Caco-2 (cell line): ENCODE measurements at regions not wholly inside any gene's neighbourhood (a gene's known extent, or its start where the extent isn't known, plus 50 kb on each side); places are given as distances from the start of the nearest gene placed in this dataset.

Experiments used
- BruUV-seq: library from RNA; stranded (reverse); fragments of 400-500 nt; replicated peaks from 2 replicates; lab custom pipeline; 2021; lab: Mats Ljungman, UMichigan
- CTCF ChIA-PET: fragments of 300-600 bp; sonication (Branson Sonifier 250); formaldehyde crosslinking; loops from one replicate; lab custom pipeline; 2022; ENCODE audit warnings: antibody characterized with exemption; lab: Charles Lee
- POLR2A ChIA-PET: fragments of 300-600 bp; sonication (Branson Sonifier 250); formaldehyde crosslinking; loops from one replicate; lab custom pipeline; 2022; ENCODE audit warnings: antibody characterized with exemption; lab: Charles Lee
- DNase-seq, 2 experiments: peaks; one replicate each; pipeline versions ENCODE4 v3.0.0 to v3.0.0-alpha.2; 2020 to 2022
- H3K27me3 ChIP-seq: replicated peaks from 2 replicates; pipeline ENCODE4 v1.6.0; 2011; ENCODE audit warnings: low read length; ENCODE audit not compliant: control insufficient read depth, insufficient read depth
- H3K36me3 ChIP-seq: 2 replicates; pipeline ENCODE4 v1.5.1; 2011; ENCODE audit warnings: low read length; ENCODE audit not compliant: control insufficient read depth, insufficient read depth
- H3K4me1 ChIP-seq: fragments of 250-450 bp; sonication (Bioruptor Pico); 2 replicates; pipeline ENCODE4 v1.5.1; 2020; ENCODE audit warnings: mild to moderate bottlenecking
- H3K4me3 ChIP-seq: 2 replicates; pipeline ENCODE4 v1.5.1; 2011; ENCODE audit warnings: low read depth, mild to moderate bottlenecking, control low read depth, low read length
- H3K9me3 ChIP-seq: fragments of 250-450 bp; sonication (Bioruptor Pico); 2 replicates; pipeline ENCODE4 v1.5.1; 2020; ENCODE audit warnings: mild to moderate bottlenecking, moderate library complexity
- H3K27ac Mint-ChIP-seq: one replicate; pipeline ENCODE4 v1.8.0; 2022; ENCODE audit warnings: mixed read lengths; ENCODE audit not compliant: unreplicated experiment
- H3K27me3 Mint-ChIP-seq: one replicate; pipeline ENCODE4 v1.8.0; 2022; ENCODE audit warnings: mixed read lengths; ENCODE audit not compliant: insufficient read depth, unreplicated experiment
- H3K36me3 Mint-ChIP-seq: one replicate; pipeline ENCODE4 v1.8.0; 2022; ENCODE audit warnings: mild to moderate bottlenecking, mixed read lengths; ENCODE audit not compliant: insufficient read depth, unreplicated experiment
- H3K4me1 Mint-ChIP-seq: one replicate; pipeline ENCODE4 v1.8.0; 2022; ENCODE audit warnings: low read depth, mixed read lengths; ENCODE audit not compliant: unreplicated experiment
- H3K4me3 Mint-ChIP-seq: one replicate; pipeline ENCODE4 v1.8.0; 2022; ENCODE audit warnings: mild to moderate bottlenecking, moderate library complexity, mixed read lengths; ENCODE audit not compliant: unreplicated experiment
- H3K9me3 Mint-ChIP-seq: one replicate; pipeline ENCODE4 v1.8.0; 2022; ENCODE audit warnings: mixed read lengths; ENCODE audit not compliant: unreplicated experiment
- CTCF ChIP-seq, 2 experiments: fragments of 200-600 bp in 1 of 2; IDR thresholded peaks; 1 replicate in 1 of 2; 2 replicates in 1 of 2; pipeline versions ENCODE4 v1.5.1 to v1.8.0; 2011 to 2022; ENCODE audit warnings: antibody characterized with exemption in 1 of 2, control low read depth in 1 of 2, inconsistent platforms in 1 of 2, low read depth in 1 of 2, low read length in 1 of 2, mild to moderate bottlenecking in 1 of 2, moderate library complexity in 1 of 2; ENCODE audit not compliant: insufficient read depth in 1 of 2, severe bottlenecking in 1 of 2, unreplicated experiment in 1 of 2
- intact Hi-C: fragments of 100-400 bp; cut with micrococcal nuclease; formaldehyde crosslinking; loops from one replicate; pipeline ENCODE4 v1.10.0; 2022; ENCODE audit not compliant: unreplicated experiment

- TF ChIP-seq CTCF (IDR thresholded peaks at IDR 0.05; ENCODE audit: insufficient read depth in 1 of 2, low read depth in 1 of 2, low read length in 1 of 2, severe bottlenecking in 1 of 2, unreplicated experiment in 1 of 2): no peak
- Histone ChIP-seq H3K4me1 (no peaks in the 10 kb centered on the region), H3K9me3 (no peaks in the 10 kb centered on the region), H3K36me3 (no peaks in the 10 kb centered on the region), H3K27me3 (no peaks in the 10 kb centered on the region), H3K4me3 (no peak overlapping the region)
- no TSS peak for BruUV-seq
- ChIA-PET POLR2A (no interaction called here), CTCF (no interaction called here)
- intact Hi-C loops: no loop called here
- H3K36me3 Mint-ChIP-seq: no peaks in the 10 kb centered on the region
- no peak overlapping the region for H3K27ac Mint-ChIP-seq
- no peaks in the 10 kb centered on the region for H3K4me1 Mint-ChIP-seq
- no peak for DNase-seq
- H3K9me3 Mint-ChIP-seq: no peaks in the 10 kb centered on the region
- no peak overlapping the region for H3K4me3 Mint-ChIP-seq
- peaks cover 7% of the 10 kb centered on the region for H3K27me3 Mint-ChIP-seq
Measured at GRCh38 chr18:70622622-70623419, 334.0 kb downstream of the SOCS6 start.

GRCh38 chr18:70621710-70622109 lies 332.9 kb downstream of the SOCS6 start:
- no peak for DNase-seq
- Histone ChIP-seq H3K9me3 (no peaks in the 10 kb centered on the region), H3K4me1 (no peaks in the 10 kb centered on the region), H3K4me3 (no peak overlapping the region), H3K36me3 (no peaks in the 10 kb centered on the region), H3K27me3 (no peaks in the 10 kb centered on the region)
- Mint-ChIP-seq H3K36me3 (no peaks in the 10 kb centered on the region), H3K27me3 (peaks cover 7% of the 10 kb centered on the region), H3K4me1 (no peaks in the 10 kb centered on the region), H3K27ac (no peak overlapping the region), H3K9me3 (no peaks in the 10 kb centered on the region), H3K4me3 (no peak overlapping the region)
- CTCF ChIA-PET: no interaction called here
- BruUV-seq: no TSS peak
- TF ChIP-seq CTCF (IDR thresholded peaks at IDR 0.05; ENCODE audit: insufficient read depth in 1 of 2, low read depth in 1 of 2, low read length in 1 of 2, severe bottlenecking in 1 of 2, unreplicated experiment in 1 of 2): no peak
- intact Hi-C loops: no loop called here
- POLR2A ChIA-PET: no interaction called here

- ChIA-PET POLR2A (no interaction called here), CTCF (no interaction called here)
- H3K27me3 Mint-ChIP-seq: peaks cover 7% of the 10 kb centered on the region
- intact Hi-C loops: no loop called here
- Histone ChIP-seq H3K36me3 (no peaks in the 10 kb centered on the region), H3K4me3 (no peak overlapping the region), H3K27me3 (no peaks in the 10 kb centered on the region), H3K9me3 (no peaks in the 10 kb centered on the region), H3K4me1 (no peaks in the 10 kb centered on the region)
- H3K36me3 Mint-ChIP-seq: no peaks in the 10 kb centered on the region
- TF ChIP-seq CTCF (IDR thresholded peaks at IDR 0.05; ENCODE audit: insufficient read depth in 1 of 2, low read depth in 1 of 2, low read length in 1 of 2, severe bottlenecking in 1 of 2, unreplicated experiment in 1 of 2): no peak
- no peaks in the 10 kb centered on the region for H3K9me3 Mint-ChIP-seq
- no peaks in the 10 kb centered on the region for H3K4me1 Mint-ChIP-seq
- H3K4me3 Mint-ChIP-seq: no peak overlapping the region
- DNase-seq: no peak
- H3K27ac Mint-ChIP-seq: no peak overlapping the region
- BruUV-seq: no TSS peak
Measured at GRCh38 chr18:70620837-70621612, 332.2 kb downstream of the SOCS6 start.
